ENCODE measurements at regions not wholly inside any gene's neighbourhood (a gene's known extent, or its start where the extent isn't known, plus 50 kb on each side); places are given as distances from the start of the nearest gene placed in this dataset.

DNA sequence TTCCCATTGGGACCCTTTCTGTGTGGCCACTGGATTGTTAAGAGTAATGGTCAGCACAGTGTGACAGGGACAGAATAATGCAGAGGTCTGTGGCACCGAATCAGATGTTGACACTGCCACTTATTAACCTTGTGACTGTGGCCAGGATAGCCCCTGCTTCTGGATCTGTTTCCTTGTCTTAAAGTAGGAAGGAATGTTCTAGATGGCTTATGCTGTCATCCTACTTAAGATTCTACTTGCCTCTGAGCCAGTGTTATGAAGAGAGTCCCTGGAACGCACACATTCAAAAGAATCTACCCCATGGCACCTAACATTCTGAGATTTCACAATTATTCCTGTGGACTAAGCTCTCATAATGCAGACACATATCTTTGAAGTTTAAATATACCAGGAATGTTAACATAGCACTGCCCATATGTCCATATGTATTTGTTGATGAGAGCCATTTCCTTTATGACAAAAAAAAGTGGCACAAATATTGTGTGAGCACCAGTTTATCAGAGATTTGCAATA is 612.7 kb downstream of the TLR4 start:
- H3K36me3 ChIP-seq (replicated peaks in 1 of 2), result no peaks in the 10 kb centered on the region
- H3K9me3 ChIP-seq (replicated peaks in 1 of 3), result no peaks in the 10 kb centered on the region
- H3K27me3 ChIP-seq, result no peaks in the 10 kb centered on the region
- intact Hi-C loops (cut with DNase I), result no loop called here
- DNase-seq, result no peak
- WGBS, 4 donors, result 62 to 90% (median 85%) methylated on average over 2 of the region's 2 CpGs
- H3K4me3 ChIP-seq, result no peak overlapping the region
- H3K27ac ChIP-seq, result no peak overlapping the region
- TF ChIP-seq, protein P1, sequence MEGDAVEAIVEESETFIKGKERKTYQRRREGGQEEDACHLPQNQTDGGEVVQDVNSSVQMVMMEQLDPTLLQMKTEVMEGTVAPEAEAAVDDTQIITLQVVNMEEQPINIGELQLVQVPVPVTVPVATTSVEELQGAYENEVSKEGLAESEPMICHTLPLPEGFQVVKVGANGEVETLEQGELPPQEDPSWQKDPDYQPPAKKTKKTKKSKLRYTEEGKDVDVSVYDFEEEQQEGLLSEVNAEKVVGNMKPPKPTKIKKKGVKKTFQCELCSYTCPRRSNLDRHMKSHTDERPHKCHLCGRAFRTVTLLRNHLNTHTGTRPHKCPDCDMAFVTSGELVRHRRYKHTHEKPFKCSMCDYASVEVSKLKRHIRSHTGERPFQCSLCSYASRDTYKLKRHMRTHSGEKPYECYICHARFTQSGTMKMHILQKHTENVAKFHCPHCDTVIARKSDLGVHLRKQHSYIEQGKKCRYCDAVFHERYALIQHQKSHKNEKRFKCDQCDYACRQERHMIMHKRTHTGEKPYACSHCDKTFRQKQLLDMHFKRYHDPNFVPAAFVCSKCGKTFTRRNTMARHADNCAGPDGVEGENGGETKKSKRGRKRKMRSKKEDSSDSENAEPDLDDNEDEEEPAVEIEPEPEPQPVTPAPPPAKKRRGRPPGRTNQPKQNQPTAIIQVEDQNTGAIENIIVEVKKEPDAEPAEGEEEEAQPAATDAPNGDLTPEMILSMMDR (IDR thresholded peaks at IDR 0.05), result no peak
- TF ChIP-seq POLR2A (IDR thresholded peaks at IDR 0.05), result no peak
- peaks cover 0 to 7% of the 10 kb centered on the region in 2 donors for H3K4me1 ChIP-seq (replicated peaks in 1 of 2)

DNA sequence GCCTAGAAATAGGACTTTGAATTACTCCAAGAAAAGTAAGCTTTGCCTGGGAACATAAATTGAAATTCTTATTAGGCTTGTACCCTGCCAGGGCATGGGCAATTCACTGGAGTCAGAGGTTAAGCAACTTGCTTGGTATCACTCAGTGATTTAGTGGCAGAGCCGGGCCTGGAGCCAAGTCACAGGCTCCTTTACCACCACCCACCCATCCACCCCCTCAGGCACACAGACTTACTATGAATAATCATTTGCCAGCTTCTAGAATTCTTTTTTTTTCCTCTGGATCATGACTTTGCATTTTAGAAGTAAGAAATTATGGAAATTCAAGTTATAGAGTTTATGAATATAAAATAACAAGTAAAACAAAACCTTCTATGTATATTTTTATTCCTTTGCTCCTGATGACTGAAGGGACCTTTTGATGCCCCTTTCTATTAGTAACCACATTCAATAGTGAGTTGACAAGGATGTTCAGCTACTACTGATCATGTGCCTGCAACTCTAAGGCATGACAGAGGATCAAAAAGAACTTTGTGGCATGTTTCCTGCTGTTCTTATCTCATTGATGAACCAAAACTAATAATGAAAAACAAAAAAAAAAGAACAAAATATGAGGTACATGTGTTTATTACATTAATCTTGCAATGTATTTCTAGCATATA is 614.7 kb downstream of the TLR4 start:
- Histone ChIP-seq H3K27ac (no peak overlapping the region), H3K27me3 (no peaks in the 10 kb centered on the region), H3K4me1 (replicated peaks in 1 of 2) (peaks cover 0 to 7% of the 10 kb centered on the region in 2 donors), H3K4me3 (no peak overlapping the region), H3K9me3 (replicated peaks in 1 of 3) (no peaks in the 10 kb centered on the region), H3K36me3 (replicated peaks in 1 of 2) (no peaks in the 10 kb centered on the region)
- intact Hi-C loops (cut with DNase I), result no loop called here
- peak; percentile 63 to 86 (median 74) for DNase-seq
- WGBS, 4 donors, result 6 to 18% (median 14%) methylated on average over 1 of the region's 1 CpG
- TF ChIP-seq, protein P1 (IDR thresholded peaks at IDR 0.05), result no peak
- no peak for TF ChIP-seq POLR2A (IDR thresholded peaks at IDR 0.05)

DNA sequence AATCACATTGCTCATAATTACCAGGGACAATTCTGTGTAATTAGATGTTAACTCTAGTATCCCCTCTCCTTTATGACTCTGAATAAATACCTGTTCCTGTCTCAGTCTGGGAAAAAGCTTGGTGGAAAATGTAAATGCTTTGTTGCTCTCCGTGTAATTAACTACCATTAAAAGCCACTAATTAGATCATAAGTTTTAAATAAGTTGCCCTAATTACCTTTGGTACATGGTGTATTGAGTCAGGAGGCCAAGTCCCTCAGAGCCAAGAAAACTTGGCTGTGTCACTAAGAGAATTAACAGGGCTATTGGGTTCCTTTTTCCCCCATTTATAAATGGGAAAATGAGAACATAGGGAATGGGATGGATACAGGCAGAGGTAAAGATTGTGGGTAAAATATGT is 617.6 kb downstream of the TLR4 start:
- Histone ChIP-seq H3K4me1 (replicated peaks in 1 of 2) (peaks cover 0 to 7% of the 10 kb centered on the region in 2 donors), H3K27ac (no peak overlapping the region), H3K36me3 (replicated peaks in 1 of 2) (no peaks in the 10 kb centered on the region), H3K27me3 (no peaks in the 10 kb centered on the region), H3K4me3 (no peak overlapping the region), H3K9me3 (replicated peaks in 1 of 3) (no peaks in the 10 kb centered on the region)
- WGBS, 4 donors, result 55 to 77% (median 62%) methylated on average over 1 of the region's 1 CpG
- intact Hi-C loops (cut with DNase I), result no loop called here
- TF ChIP-seq, protein P1 (IDR thresholded peaks at IDR 0.05), result no peak
- TF ChIP-seq POLR2A (IDR thresholded peaks at IDR 0.05), result no peak
- no peak for DNase-seq

DNA sequence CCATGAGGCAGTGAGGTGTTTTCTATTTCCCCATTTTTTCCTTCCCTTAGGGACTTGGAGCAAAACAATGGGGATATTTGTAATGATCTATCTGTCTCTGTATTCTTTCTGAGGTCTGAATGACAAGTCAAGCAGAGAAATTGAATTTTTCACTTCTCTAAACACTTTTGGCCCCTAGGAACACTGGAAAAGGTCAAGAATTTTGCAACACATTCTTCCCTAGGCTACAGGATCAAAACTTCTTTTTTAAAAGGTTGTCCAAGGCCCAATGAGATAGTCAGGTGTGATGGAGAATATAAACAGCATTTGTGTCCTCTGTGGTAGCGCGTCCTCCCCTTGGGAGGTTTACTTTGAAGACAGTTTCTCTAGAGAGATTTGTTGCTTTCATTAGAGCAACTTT is 620.5 kb downstream of the TLR4 start:
- TF ChIP-seq POLR2A (IDR thresholded peaks at IDR 0.05), result no peak
- TF ChIP-seq, protein P1 (IDR thresholded peaks at IDR 0.05), result no peak
- Histone ChIP-seq H3K36me3 (replicated peaks in 1 of 2) (no peaks in the 10 kb centered on the region), H3K4me1 (replicated peaks in 1 of 2) (peaks cover 0 to under 1% of the 10 kb centered on the region in 2 donors), H3K4me3 (no peak overlapping the region), H3K27ac (no peak overlapping the region), H3K9me3 (replicated peaks in 1 of 3) (no peaks in the 10 kb centered on the region), H3K27me3 (no peaks in the 10 kb centered on the region)
- WGBS, 4 donors, result 74 to 84% (median 76%) methylated on average over 2 of the region's 2 CpGs
- no peak for DNase-seq
- intact Hi-C loops (cut with DNase I), result no loop called here

Data from adrenal gland (tissue), 9 donors.